GM12892 (cell line): ENCODE measurements at regions not wholly inside any gene's neighbourhood (a gene's known extent, or its start where the extent isn't known, plus 50 kb on each side); places are given as distances from the start of the nearest gene placed in this dataset.

ENCODE experiments used
- POLR2A ChIP-seq: IDR thresholded peaks from 2 replicates; pipeline ENCODE4 v1.6.1; 2011; ENCODE audit warnings: low read depth, low read length, control low read depth
- POLR2AphosphoS5 ChIP-seq: IDR thresholded peaks from 2 replicates; pipeline ENCODE4 v1.6.1; 2011; ENCODE audit warnings: low read depth, low read length, control low read depth

DNA sequence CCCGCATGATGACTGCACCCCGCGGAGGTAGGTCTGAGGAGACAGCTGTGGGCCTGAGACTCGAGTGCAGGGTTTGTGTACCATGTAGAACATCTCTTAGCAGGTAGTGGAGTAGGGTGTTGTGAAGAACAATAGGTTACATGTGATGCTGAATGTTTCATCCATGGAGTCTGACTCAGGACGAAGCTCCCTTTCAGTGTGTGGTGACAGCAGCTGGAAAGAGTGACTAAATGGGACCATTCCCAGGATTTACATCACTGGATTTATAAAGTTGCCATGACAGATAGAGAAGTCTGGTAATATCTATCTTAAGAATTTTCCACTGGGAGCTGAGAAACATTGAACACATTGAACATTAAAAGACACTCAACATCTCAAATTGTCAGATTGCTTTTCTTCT, 259.6 kb upstream of the RGS6 start:
- TF ChIP-seq POLR2A (no peak), POLR2AphosphoS5 (no peak)
